ENCODE measurements at regions not wholly inside any gene's neighbourhood (a gene's known extent, or its start where the extent isn't known, plus 50 kb on each side); places are given as distances from the start of the nearest gene placed in this dataset.

GRCh38 chr2:183608747-183609146 lies 484.5 kb downstream of the NUP35 start:
- peak in 1 of 2 experiments; percentile 50; a peak in 2 of 4 replicates for TF ChIP-seq CTCF (conservative IDR thresholded peaks at IDR 0.05; ENCODE audit: low read depth in 2 of 2)
- no peak for TF ChIP-seq POLR2AphosphoS5 (IDR thresholded peaks at IDR 0.05; ENCODE audit: low read depth)
- TF ChIP-seq, protein P1, sequence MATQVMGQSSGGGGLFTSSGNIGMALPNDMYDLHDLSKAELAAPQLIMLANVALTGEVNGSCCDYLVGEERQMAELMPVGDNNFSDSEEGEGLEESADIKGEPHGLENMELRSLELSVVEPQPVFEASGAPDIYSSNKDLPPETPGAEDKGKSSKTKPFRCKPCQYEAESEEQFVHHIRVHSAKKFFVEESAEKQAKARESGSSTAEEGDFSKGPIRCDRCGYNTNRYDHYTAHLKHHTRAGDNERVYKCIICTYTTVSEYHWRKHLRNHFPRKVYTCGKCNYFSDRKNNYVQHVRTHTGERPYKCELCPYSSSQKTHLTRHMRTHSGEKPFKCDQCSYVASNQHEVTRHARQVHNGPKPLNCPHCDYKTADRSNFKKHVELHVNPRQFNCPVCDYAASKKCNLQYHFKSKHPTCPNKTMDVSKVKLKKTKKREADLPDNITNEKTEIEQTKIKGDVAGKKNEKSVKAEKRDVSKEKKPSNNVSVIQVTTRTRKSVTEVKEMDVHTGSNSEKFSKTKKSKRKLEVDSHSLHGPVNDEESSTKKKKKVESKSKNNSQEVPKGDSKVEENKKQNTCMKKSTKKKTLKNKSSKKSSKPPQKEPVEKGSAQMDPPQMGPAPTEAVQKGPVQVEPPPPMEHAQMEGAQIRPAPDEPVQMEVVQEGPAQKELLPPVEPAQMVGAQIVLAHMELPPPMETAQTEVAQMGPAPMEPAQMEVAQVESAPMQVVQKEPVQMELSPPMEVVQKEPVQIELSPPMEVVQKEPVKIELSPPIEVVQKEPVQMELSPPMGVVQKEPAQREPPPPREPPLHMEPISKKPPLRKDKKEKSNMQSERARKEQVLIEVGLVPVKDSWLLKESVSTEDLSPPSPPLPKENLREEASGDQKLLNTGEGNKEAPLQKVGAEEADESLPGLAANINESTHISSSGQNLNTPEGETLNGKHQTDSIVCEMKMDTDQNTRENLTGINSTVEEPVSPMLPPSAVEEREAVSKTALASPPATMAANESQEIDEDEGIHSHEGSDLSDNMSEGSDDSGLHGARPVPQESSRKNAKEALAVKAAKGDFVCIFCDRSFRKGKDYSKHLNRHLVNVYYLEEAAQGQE (IDR thresholded peaks at IDR 0.05; ENCODE audit: unreplicated experiment), result no peak
- no peak for TF ChIP-seq EZH2phosphoT487 (IDR thresholded peaks at IDR 0.05; ENCODE audit: unreplicated experiment)
- no peak for TF ChIP-seq JUNB (IDR thresholded peaks at IDR 0.05; ENCODE audit: unreplicated experiment)
- TF ChIP-seq EZH2 (IDR thresholded peaks at IDR 0.05; ENCODE audit: low read depth, unreplicated experiment), result no peak
- no peak for TF ChIP-seq NANOG (IDR thresholded peaks at IDR 0.05; ENCODE audit: borderline replicate concordance)

Data from GM23338 (cell line).